GM12874 (cell line): ENCODE measurements at regions not wholly inside any gene's neighbourhood (a gene's known extent, or its start where the extent isn't known, plus 50 kb on each side); places are given as distances from the start of the nearest gene placed in this dataset.

Experiments
- CTCF ChIP-seq: IDR thresholded peaks from 2 replicates; pipeline ENCODE4 v1.5.1; 2011; ENCODE audit warnings: low read depth, mild to moderate bottlenecking, control low read depth, low read length, moderate library complexity; ENCODE audit not compliant: insufficient read depth

- TF ChIP-seq CTCF = no peak
Measured at GRCh38 chr11:32161293-32161692, 70.4 kb downstream of the RCN1 start.

- no peak for TF ChIP-seq CTCF
Measured at GRCh38 chr11:32162351-32162750, 71.5 kb downstream of the RCN1 start.

- no peak for TF ChIP-seq CTCF
Measured at GRCh38 chr11:32162906-32163305, 72.0 kb downstream of the RCN1 start.

- TF ChIP-seq CTCF = no peak
Measured at GRCh38 chr11:32163557-32163956, 72.7 kb downstream of the RCN1 start.

GRCh38 chr11:32164836-32165235 is 74.0 kb downstream of the RCN1 start:
- TF ChIP-seq CTCF = no peak

GRCh38 chr11:32168924-32169323 is 78.0 kb downstream of the RCN1 start:
- no peak for TF ChIP-seq CTCF

GRCh38 chr11:32171445-32171844 is 80.6 kb downstream of the RCN1 start:
- TF ChIP-seq CTCF = no peak
